ENCODE measurements at regions not wholly inside any gene's neighbourhood (a gene's known extent, or its start where the extent isn't known, plus 50 kb on each side); places are given as distances from the start of the nearest gene placed in this dataset.

DNA sequence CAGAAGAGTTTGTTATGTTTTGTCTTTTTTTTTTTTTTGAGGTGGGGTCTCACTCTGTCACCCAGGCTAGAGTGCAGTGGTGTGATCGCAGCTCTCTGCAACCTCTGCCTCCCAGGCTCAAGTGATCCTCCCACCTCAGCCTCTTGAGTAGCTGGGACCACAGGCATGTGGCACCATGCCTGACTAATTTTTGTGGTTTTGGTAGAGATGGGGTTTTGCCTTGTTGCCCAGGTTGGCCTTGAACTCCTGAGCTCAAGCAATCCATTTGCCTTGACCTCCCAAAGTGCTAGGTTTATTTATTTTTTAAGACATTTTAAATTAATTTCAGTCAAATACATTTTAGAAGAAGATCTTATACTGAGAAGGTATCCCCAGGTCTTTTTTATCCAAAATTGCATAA is 366.7 kb downstream of the KCNJ2 start:
- Histone ChIP-seq H3K27me3 (ENCODE audit: low read length) (0 out of 2 replicates have a peak, but pooled peaks cover 3% of the 10 kb centered on the region), H3K79me2 (ENCODE audit: low read length) (no peaks in the 10 kb centered on the region), H3K9ac (ENCODE audit: low read length) (no peak overlapping the region), H3K9me2 (replicated peaks; ENCODE audit: low read length) (no peaks in the 10 kb centered on the region), H3F3A (ENCODE audit: low read length, unreplicated experiment) (no peaks in the 10 kb centered on the region), H2AFZ (ENCODE audit: low read length) (no peak overlapping the region), H3K4me1 (ENCODE audit: insufficient read depth, low read length) (no peaks in the 10 kb centered on the region), H3K4me3 (ENCODE audit: low read length) (no peak overlapping the region), H3K36me3 (ENCODE audit: low read depth, low read length) (no peaks in the 10 kb centered on the region), H3K27ac (ENCODE audit: low read length) (no peak overlapping the region), H4K20me1 (ENCODE audit: low read length) (no peaks in the 10 kb centered on the region), H3K9me3 (ENCODE audit: low read length) (no peaks in the 10 kb centered on the region), H3K4me2 (ENCODE audit: low read length) (no peak overlapping the region)
- TF ChIP-seq, protein P1, sequence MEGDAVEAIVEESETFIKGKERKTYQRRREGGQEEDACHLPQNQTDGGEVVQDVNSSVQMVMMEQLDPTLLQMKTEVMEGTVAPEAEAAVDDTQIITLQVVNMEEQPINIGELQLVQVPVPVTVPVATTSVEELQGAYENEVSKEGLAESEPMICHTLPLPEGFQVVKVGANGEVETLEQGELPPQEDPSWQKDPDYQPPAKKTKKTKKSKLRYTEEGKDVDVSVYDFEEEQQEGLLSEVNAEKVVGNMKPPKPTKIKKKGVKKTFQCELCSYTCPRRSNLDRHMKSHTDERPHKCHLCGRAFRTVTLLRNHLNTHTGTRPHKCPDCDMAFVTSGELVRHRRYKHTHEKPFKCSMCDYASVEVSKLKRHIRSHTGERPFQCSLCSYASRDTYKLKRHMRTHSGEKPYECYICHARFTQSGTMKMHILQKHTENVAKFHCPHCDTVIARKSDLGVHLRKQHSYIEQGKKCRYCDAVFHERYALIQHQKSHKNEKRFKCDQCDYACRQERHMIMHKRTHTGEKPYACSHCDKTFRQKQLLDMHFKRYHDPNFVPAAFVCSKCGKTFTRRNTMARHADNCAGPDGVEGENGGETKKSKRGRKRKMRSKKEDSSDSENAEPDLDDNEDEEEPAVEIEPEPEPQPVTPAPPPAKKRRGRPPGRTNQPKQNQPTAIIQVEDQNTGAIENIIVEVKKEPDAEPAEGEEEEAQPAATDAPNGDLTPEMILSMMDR (conservative IDR thresholded peaks at IDR 0.05; ENCODE audit: low read depth, low read length): no peak
- TF ChIP-seq EZH2 (IDR thresholded peaks at IDR 0.05; ENCODE audit: low read length, unreplicated experiment) (no peak), EZH2phosphoT487 (IDR thresholded peaks at IDR 0.05; ENCODE audit: borderline replicate concordance, low read length) (no peak)
- CTCF ChIA-PET: no interaction called here
- BruUV-seq (replicated peaks): no TSS peak
- ATAC-seq (no peak), DNase-seq (peak; percentile 36)
- POLR2A ChIA-PET (ENCODE audit: unreplicated experiment): no interaction called here
- intact Hi-C loops (cut with micrococcal nuclease): no loop called here

DNA sequence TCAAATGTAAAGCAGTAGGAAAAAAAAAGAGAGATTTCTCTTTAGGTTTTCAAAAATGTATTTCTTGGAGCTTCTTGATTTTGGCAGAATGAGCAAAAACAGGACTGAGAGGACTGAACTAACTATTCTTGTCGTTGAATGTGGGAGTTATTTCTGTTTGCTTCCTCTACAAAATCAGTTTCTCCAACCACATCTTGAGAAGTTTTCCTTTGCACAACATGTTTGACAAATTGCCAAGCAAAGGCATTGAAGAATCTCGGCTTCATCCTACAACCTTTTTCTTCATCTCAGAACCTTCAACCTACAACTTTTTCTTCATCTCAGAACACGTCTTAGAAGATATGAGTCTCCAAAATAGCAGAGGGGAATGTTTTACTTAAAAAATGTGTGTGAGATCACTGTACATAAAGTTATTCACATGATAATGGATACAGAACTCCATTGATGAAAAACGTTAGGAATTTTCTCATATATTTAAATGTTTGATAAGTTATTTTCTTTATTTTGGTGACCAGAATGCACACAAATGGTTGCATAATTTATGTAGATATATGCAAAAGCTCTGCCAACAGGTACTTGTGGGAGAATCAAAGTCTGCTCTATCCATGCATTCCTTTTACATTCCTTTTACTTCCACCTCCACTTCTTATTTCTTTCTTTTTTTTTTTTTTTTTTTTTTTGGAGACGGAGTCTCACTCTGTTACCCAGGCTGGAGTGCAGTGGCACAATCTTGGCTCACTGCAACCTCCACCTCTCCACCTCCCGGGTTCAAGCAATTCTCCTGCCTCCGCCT is 370.0 kb downstream of the KCNJ2 start:
- Histone ChIP-seq H4K20me1 (ENCODE audit: low read length) (no peaks in the 10 kb centered on the region), H3K4me1 (ENCODE audit: insufficient read depth, low read length) (no peaks in the 10 kb centered on the region), H2AFZ (ENCODE audit: low read length) (no peak overlapping the region), H3K27me3 (ENCODE audit: low read length) (0 out of 2 replicates have a peak, but pooled peaks cover 3% of the 10 kb centered on the region), H3K9me2 (replicated peaks; ENCODE audit: low read length) (no peaks in the 10 kb centered on the region), H3K9ac (ENCODE audit: low read length) (no peak overlapping the region), H3K4me2 (ENCODE audit: low read length) (no peak overlapping the region), H3F3A (ENCODE audit: low read length, unreplicated experiment) (no peaks in the 10 kb centered on the region), H3K36me3 (ENCODE audit: low read depth, low read length) (no peaks in the 10 kb centered on the region), H3K27ac (ENCODE audit: low read length) (no peak overlapping the region), H3K4me3 (ENCODE audit: low read length) (no peak overlapping the region), H3K9me3 (ENCODE audit: low read length) (no peaks in the 10 kb centered on the region), H3K79me2 (ENCODE audit: low read length) (no peaks in the 10 kb centered on the region)
- BruUV-seq (replicated peaks): no TSS peak
- intact Hi-C loops (cut with micrococcal nuclease): no loop called here
- ATAC-seq: no peak
- TF ChIP-seq EZH2phosphoT487 (IDR thresholded peaks at IDR 0.05; ENCODE audit: borderline replicate concordance, low read length) (no peak), EZH2 (IDR thresholded peaks at IDR 0.05; ENCODE audit: low read length, unreplicated experiment) (no peak)
- TF ChIP-seq, protein P1 (conservative IDR thresholded peaks at IDR 0.05; ENCODE audit: low read depth, low read length): no peak
- POLR2A ChIA-PET (ENCODE audit: unreplicated experiment): no interaction called here
- no peak for DNase-seq
- CTCF ChIA-PET: interaction anchor here (0.6 to 0.7 kb wide), 2 partner anchors 149 to 932 kb away, joined by 3 to 5 read pairs; no protein-coding TSS in a partner anchor

DNA sequence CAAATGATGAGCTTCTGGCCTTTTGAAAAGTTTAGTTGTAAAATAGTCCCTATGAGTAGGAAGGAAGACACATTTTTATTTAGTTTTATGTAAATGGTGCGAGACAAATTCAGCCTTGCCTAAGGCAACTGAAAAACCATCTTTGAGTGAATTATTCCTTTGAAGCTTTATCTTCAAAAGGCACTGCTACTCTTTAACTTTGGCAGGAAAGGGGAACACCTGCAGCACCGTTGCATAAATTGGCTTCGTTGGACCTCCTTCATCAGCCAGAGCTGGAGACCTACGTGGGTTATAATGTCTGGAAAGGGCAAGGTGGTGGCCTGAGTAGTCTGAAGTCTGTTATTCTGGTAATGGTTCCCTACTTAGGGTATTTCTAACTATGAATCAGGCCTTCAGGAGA is 373.5 kb downstream of the KCNJ2 start:
- no peaks in the 10 kb centered on the region for H3K9me2 ChIP-seq (replicated peaks; ENCODE audit: low read length)
- H3K27ac ChIP-seq (ENCODE audit: low read length): no peak overlapping the region
- H3K79me2 ChIP-seq (ENCODE audit: low read length): no peaks in the 10 kb centered on the region
- no peak overlapping the region for H3K4me3 ChIP-seq (ENCODE audit: low read length)
- intact Hi-C loops (cut with micrococcal nuclease): no loop called here
- no peaks in the 10 kb centered on the region for H3F3A ChIP-seq (ENCODE audit: low read length, unreplicated experiment)
- H3K4me2 ChIP-seq (ENCODE audit: low read length): no peak overlapping the region
- ATAC-seq (no peak), DNase-seq (no peak)
- no peaks in the 10 kb centered on the region for H3K36me3 ChIP-seq (ENCODE audit: low read depth, low read length)
- H3K27me3 ChIP-seq (ENCODE audit: low read length): 0 out of 2 replicates have a peak, but pooled peaks cover 3% of the 10 kb centered on the region
- BruUV-seq (replicated peaks): no TSS peak
- ChIA-PET POLR2A (ENCODE audit: unreplicated experiment) (no interaction called here), CTCF (no interaction called here)
- H3K9ac ChIP-seq (ENCODE audit: low read length): no peak overlapping the region
- H3K9me3 ChIP-seq (ENCODE audit: low read length): no peaks in the 10 kb centered on the region
- no peaks in the 10 kb centered on the region for H3K4me1 ChIP-seq (ENCODE audit: insufficient read depth, low read length)
- no peak for TF ChIP-seq EZH2phosphoT487 (IDR thresholded peaks at IDR 0.05; ENCODE audit: borderline replicate concordance, low read length)
- no peak for TF ChIP-seq EZH2 (IDR thresholded peaks at IDR 0.05; ENCODE audit: low read length, unreplicated experiment)
- TF ChIP-seq, protein P1 (conservative IDR thresholded peaks at IDR 0.05; ENCODE audit: low read depth, low read length): no peak
- H4K20me1 ChIP-seq (ENCODE audit: low read length): no peaks in the 10 kb centered on the region
- no peak overlapping the region for H2AFZ ChIP-seq (ENCODE audit: low read length)
